Fibroblast of lung (primary cell): ENCODE measurements at regions not wholly inside any gene's neighbourhood (a gene's known extent, or its start where the extent isn't known, plus 50 kb on each side); places are given as distances from the start of the nearest gene placed in this dataset.

Experiments used
- CTCF ChIP-seq, 2 donors: IDR thresholded peaks in 1 of 2; conservative IDR thresholded peaks in 1 of 2; 1 replicate in 1 of 2; 2 replicates in 1 of 2; pipeline ENCODE4 v1.5.1; 2011 to 2012; ENCODE audit warnings: low read length in 2 of 2, control low read depth in 1 of 2, inconsistent platforms in 1 of 2, low read depth in 1 of 2, mild to moderate bottlenecking in 1 of 2
- EZH2 ChIP-seq: IDR thresholded peaks from 2 replicates; pipeline ENCODE4 v1.5.1; 2012; ENCODE audit warnings: low read length, control low read depth, mild to moderate bottlenecking; ENCODE audit errors: missing control alignments

GRCh38 chr1:81226603-81226928 lies 574.2 kb upstream of the ADGRL2 start:
- TF ChIP-seq CTCF (conservative IDR thresholded peaks at IDR 0.05 in 1 of 2, IDR thresholded peaks at IDR 0.05 in 1 of 2; ENCODE audit: low read depth in 1 of 2, low read length in 2 of 2) (no peak), EZH2 (no peak)
